ENCODE measurements at regions not wholly inside any gene's neighbourhood (a gene's known extent, or its start where the extent isn't known, plus 50 kb on each side); places are given as distances from the start of the nearest gene placed in this dataset.

DNA sequence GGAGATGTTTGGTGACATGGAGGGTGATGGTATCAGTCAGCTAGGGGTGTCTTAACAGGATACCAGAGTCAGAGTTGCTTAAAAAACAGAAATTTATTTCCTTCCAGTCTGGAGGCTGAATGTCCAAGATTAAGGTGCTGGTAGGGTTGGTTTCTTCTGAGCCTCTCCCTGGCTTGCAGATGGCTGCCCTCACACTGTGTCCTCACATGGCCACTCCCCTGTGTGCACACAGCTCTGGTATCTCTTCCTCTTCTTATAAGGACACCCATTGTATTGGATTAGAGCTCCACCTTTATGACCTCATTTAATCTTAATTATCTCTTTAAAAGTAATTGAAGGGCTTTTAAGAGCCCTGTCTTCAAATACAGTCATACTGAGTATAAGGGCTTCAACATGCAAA is 431.8 kb upstream of the MMS22L start:
- no peaks in the 10 kb centered on the region for H3K27me3 ChIP-seq (ENCODE audit: control insufficient read depth, insufficient read depth, low read length, poor library complexity, severe bottlenecking)
- no peaks in the 10 kb centered on the region for H3K36me3 ChIP-seq (ENCODE audit: control insufficient read depth, insufficient read depth, low read length)
- no peak overlapping the region for H3K27ac Mint-ChIP-seq
- no peak overlapping the region for H3K4me3 ChIP-seq (ENCODE audit: low read length)
- TF ChIP-seq CTCF (conservative IDR thresholded peaks at IDR 0.05): no peak
- H3K27me3 Mint-ChIP-seq (ENCODE audit: insufficient read depth): no peaks in the 10 kb centered on the region
- H3K27ac ChIP-seq (ENCODE audit: low read depth, low read length): no peak overlapping the region
- no peak for DNase-seq
- no peaks in the 10 kb centered on the region for H3K4me1 Mint-ChIP-seq
- no peak overlapping the region for H3K9ac ChIP-seq (ENCODE audit: extremely low read depth, low read length, poor library complexity, severe bottlenecking)
- H3K4me3 Mint-ChIP-seq: no peak overlapping the region
- H3K36me3 Mint-ChIP-seq (ENCODE audit: low read depth): no peaks in the 10 kb centered on the region
- H3K4me1 ChIP-seq (ENCODE audit: control insufficient read depth, insufficient read depth, low read length): no peaks in the 10 kb centered on the region
- no peaks in the 10 kb centered on the region for H3K9me3 Mint-ChIP-seq
- H3K9me3 ChIP-seq (ENCODE audit: control insufficient read depth, low read length): no peaks in the 10 kb centered on the region

GRCh38 chr6:97717086-97717485 is 434.1 kb upstream of the MMS22L start:
- Histone ChIP-seq H3K36me3 (ENCODE audit: control insufficient read depth, insufficient read depth, low read length) (no peaks in the 10 kb centered on the region), H3K27me3 (ENCODE audit: control insufficient read depth, insufficient read depth, low read length, poor library complexity, severe bottlenecking) (no peaks in the 10 kb centered on the region), H3K4me1 (ENCODE audit: control insufficient read depth, insufficient read depth, low read length) (no peaks in the 10 kb centered on the region), H3K4me3 (ENCODE audit: low read length) (no peak overlapping the region), H3K9ac (ENCODE audit: extremely low read depth, low read length, poor library complexity, severe bottlenecking) (no peak overlapping the region), H3K9me3 (ENCODE audit: control insufficient read depth, low read length) (no peaks in the 10 kb centered on the region), H3K27ac (ENCODE audit: low read depth, low read length) (no peak overlapping the region)
- DNase-seq: no peak
- TF ChIP-seq CTCF (conservative IDR thresholded peaks at IDR 0.05): no peak
- WGBS, 2 experiments (ENCODE audit: insufficient coverage in 1 of 2, insufficient read length in 1 of 2): 88 to 89% methylated on average over 2 to 3 of the region's 3 CpGs
- Mint-ChIP-seq H3K4me1 (no peaks in the 10 kb centered on the region), H3K36me3 (ENCODE audit: low read depth) (no peaks in the 10 kb centered on the region), H3K4me3 (no peak overlapping the region), H3K27ac (no peak overlapping the region), H3K27me3 (ENCODE audit: insufficient read depth) (no peaks in the 10 kb centered on the region), H3K9me3 (no peaks in the 10 kb centered on the region)

DNA sequence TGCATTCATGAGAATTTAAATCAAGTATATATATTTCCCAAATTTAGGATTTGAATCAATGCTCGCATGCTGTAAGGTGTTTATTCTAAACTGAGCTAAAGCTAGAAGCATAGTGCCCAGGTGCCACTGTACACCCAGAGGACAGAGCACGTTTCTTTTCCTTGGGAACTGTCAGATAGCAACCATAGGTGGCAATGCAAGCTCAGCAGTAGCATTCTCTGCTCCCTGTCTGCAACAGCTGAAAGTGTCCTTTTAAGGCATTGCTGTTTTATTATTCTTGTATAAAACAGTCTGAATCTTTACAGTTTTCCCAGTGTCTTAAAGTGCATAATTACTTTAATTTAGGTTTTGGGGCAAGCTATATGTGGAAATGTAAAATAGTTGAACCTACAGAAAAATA is 443.4 kb upstream of the MMS22L start:
- peak; percentile 58 for DNase-seq
- Mint-ChIP-seq H3K36me3 (ENCODE audit: low read depth) (no peaks in the 10 kb centered on the region), H3K4me1 (peaks cover 3% of the 10 kb centered on the region), H3K4me3 (no peak overlapping the region), H3K9me3 (no peaks in the 10 kb centered on the region), H3K27ac (no peak overlapping the region), H3K27me3 (ENCODE audit: insufficient read depth) (no peaks in the 10 kb centered on the region)
- Histone ChIP-seq H3K36me3 (ENCODE audit: control insufficient read depth, insufficient read depth, low read length) (no peaks in the 10 kb centered on the region), H3K27ac (ENCODE audit: low read depth, low read length) (no peak overlapping the region), H3K9me3 (ENCODE audit: control insufficient read depth, low read length) (no peaks in the 10 kb centered on the region), H3K4me3 (ENCODE audit: low read length) (no peak overlapping the region), H3K9ac (ENCODE audit: extremely low read depth, low read length, poor library complexity, severe bottlenecking) (no peak overlapping the region), H3K4me1 (ENCODE audit: control insufficient read depth, insufficient read depth, low read length) (no peaks in the 10 kb centered on the region), H3K27me3 (ENCODE audit: control insufficient read depth, insufficient read depth, low read length, poor library complexity, severe bottlenecking) (no peaks in the 10 kb centered on the region)
- peak; percentile 74 for TF ChIP-seq CTCF (conservative IDR thresholded peaks at IDR 0.05)
- 11 to 54% methylated on average over 1 to 2 of the region's 2 CpGs for WGBS, 2 experiments (ENCODE audit: insufficient coverage in 1 of 2, insufficient read length in 1 of 2)
